ENCODE measurements at regions not wholly inside any gene's neighbourhood (a gene's known extent, or its start where the extent isn't known, plus 50 kb on each side); places are given as distances from the start of the nearest gene placed in this dataset.
A peak's percentile ranks its signal among the peaks of the same experiment; 100 is the strongest.

GRCh38 chr1:83742446-83742845 lies 256.5 kb downstream of the TTLL7 start:
- H3K9me3 ChIP-seq = no peaks in the 10 kb centered on the region
- H3K36me3 ChIP-seq = no peaks in the 10 kb centered on the region
- ATAC-seq (peak in 1 of 4 donors; percentile 28), DNase-seq (no peak)
- TF ChIP-seq CTCF (IDR thresholded peaks at IDR 0.05) (no peak), POLR2A (IDR thresholded peaks at IDR 0.05) (no peak)
- intact Hi-C loops (cut with DNase I) = no loop called here
- H3K4me1 ChIP-seq = peaks cover 0 to 13% (median 0%) of the 10 kb centered on the region in 4 donors
- no peak overlapping the region for H3K27ac ChIP-seq
- 82% methylated on average over 3 of the region's 3 CpGs for WGBS (ENCODE audit: insufficient coverage, low coverage, low lambda C conversion rate, missing lambda C conversion rate)
- no peak overlapping the region for H3K4me3 ChIP-seq
- H3K27me3 ChIP-seq = no peaks in the 10 kb centered on the region

- TF ChIP-seq CTCF (IDR thresholded peaks at IDR 0.05) (no peak), POLR2A (IDR thresholded peaks at IDR 0.05) (no peak)
- no peaks in the 10 kb centered on the region for H3K9me3 ChIP-seq
- DNase-seq (no peak), ATAC-seq (peak in 2 of 4 donors; percentile 16 to 49)
- intact Hi-C loops (cut with DNase I) = no loop called here
- no peak overlapping the region for H3K4me3 ChIP-seq
- no peak overlapping the region for H3K27ac ChIP-seq
- no peaks in the 10 kb centered on the region for H3K27me3 ChIP-seq
- H3K4me1 ChIP-seq = peaks cover 0 to 8% (median 0%) of the 10 kb centered on the region in 4 donors
- H3K36me3 ChIP-seq = no peaks in the 10 kb centered on the region
These were observed 257.2 kb downstream of the TTLL7 start for GRCh38 chr1:83741770-83742169.

DNA sequence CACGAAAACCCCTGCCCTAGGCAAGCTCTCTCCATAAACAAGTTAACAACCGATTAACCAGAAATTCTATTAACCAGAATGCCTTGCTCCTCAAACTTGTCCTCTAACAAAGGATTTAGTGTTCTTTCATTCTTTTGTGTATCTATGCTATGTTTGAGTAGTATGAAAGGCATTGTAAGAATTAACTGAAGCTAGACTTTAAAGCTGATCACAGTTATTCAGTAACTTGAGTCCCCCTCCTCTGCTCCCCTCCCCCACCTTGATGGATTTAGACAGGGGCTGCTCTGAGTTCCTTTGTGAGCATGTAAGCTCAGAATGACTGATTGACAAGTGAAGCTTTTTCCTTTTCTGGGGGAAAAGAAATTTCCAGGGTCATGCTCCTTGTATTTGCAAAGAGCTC lies 257.6 kb downstream of the TTLL7 start:
- peaks cover 0 to 4% (median 0%) of the 10 kb centered on the region in 4 donors for H3K4me1 ChIP-seq
- no peak overlapping the region for H3K4me3 ChIP-seq
- H3K36me3 ChIP-seq = no peaks in the 10 kb centered on the region
- H3K9me3 ChIP-seq = no peaks in the 10 kb centered on the region
- ATAC-seq (no peak), DNase-seq (no peak)
- no peaks in the 10 kb centered on the region for H3K27me3 ChIP-seq
- H3K27ac ChIP-seq = no peak overlapping the region
- intact Hi-C loops (cut with DNase I) = no loop called here
- TF ChIP-seq POLR2A (IDR thresholded peaks at IDR 0.05) (no peak), CTCF (IDR thresholded peaks at IDR 0.05) (no peak)
- WGBS (ENCODE audit: insufficient coverage, low coverage, low lambda C conversion rate, missing lambda C conversion rate) = 89% methylated on average over 2 of the region's 2 CpGs

GRCh38 chr1:83735526-83735925 lies 263.4 kb downstream of the TTLL7 start:
- peak; percentile 28 to 71 (median 54) for ATAC-seq
- intact Hi-C loops (cut with DNase I) = no loop called here
- H3K4me3 ChIP-seq = no peak overlapping the region

More at GRCh38 chr1:83735526-83735925, 263.4 kb downstream of the TTLL7 start:
- no peaks in the 10 kb centered on the region for H3K36me3 ChIP-seq
- no peaks in the 10 kb centered on the region for H3K4me1 ChIP-seq
- TF ChIP-seq CTCF (IDR thresholded peaks at IDR 0.05) (no peak), POLR2A (IDR thresholded peaks at IDR 0.05) (no peak)
- H3K9me3 ChIP-seq = no peaks in the 10 kb centered on the region
- H3K27me3 ChIP-seq = no peaks in the 10 kb centered on the region
- DNase-seq = peak in 1 of 3 donors; percentile 48
- H3K27ac ChIP-seq = no peak overlapping the region
- 53% methylated on average over 3 of the region's 3 CpGs for WGBS (ENCODE audit: insufficient coverage, low coverage, low lambda C conversion rate, missing lambda C conversion rate)

Measured in right lobe of liver (tissue), 6 donors.